KMS-11 (cell line): ENCODE measurements at regions not wholly inside any gene's neighbourhood (a gene's known extent, or its start where the extent isn't known, plus 50 kb on each side); places are given as distances from the start of the nearest gene placed in this dataset.

Source experiments
- H2AFZ ChIP-seq: fragments of 200-600 bp; sonication (generic); 2 replicates; pipeline ENCODE4 v1.6.1; 2016; ENCODE audit warnings: antibody characterized with exemption, mixed run types, low read depth
- H3K27ac ChIP-seq: fragments of 200-600 bp; sonication (generic); 2 replicates; pipeline ENCODE4 v1.6.1; 2016; ENCODE audit warnings: mild to moderate bottlenecking, mixed run types
- H3K27me3 ChIP-seq: fragments of 200-600 bp; sonication (generic); 2 replicates; pipeline ENCODE4 v1.6.1; 2017; ENCODE audit warnings: mild to moderate bottlenecking, low read depth, mixed run types, moderate library complexity; ENCODE audit not compliant: insufficient read depth
- H3K36me3 ChIP-seq: fragments of 200-600 bp; sonication (generic); 2 replicates; pipeline ENCODE4 v1.6.1; 2017; ENCODE audit warnings: mild to moderate bottlenecking, mixed run types; ENCODE audit not compliant: insufficient read depth
- H3K4me1 ChIP-seq: fragments of 200-600 bp; sonication (generic); 2 replicates; pipeline ENCODE4 v1.6.1; 2016; ENCODE audit warnings: mild to moderate bottlenecking, low read depth, mixed run types; ENCODE audit not compliant: poor library complexity, severe bottlenecking
- H3K4me2 ChIP-seq: fragments of 200-600 bp; sonication (generic); 2 replicates; pipeline ENCODE4 v1.7.0; 2016; ENCODE audit warnings: mild to moderate bottlenecking, mixed run types
- H3K4me3 ChIP-seq: fragments of 200-600 bp; sonication (generic); IDR thresholded peaks from 2 replicates; pipeline ENCODE4 v1.6.1; 2017; ENCODE audit warnings: low read depth, low read length, mixed read lengths; ENCODE audit not compliant: insufficient read depth
- H3K79me2 ChIP-seq: fragments of 200-600 bp; sonication (generic); 2 replicates; pipeline ENCODE4 v1.6.1; 2016; ENCODE audit warnings: low read depth, mixed run types; ENCODE audit not compliant: insufficient read depth
- H3K9ac ChIP-seq: fragments of 200-600 bp; sonication (generic); 2 replicates; pipeline ENCODE4 v1.6.1; 2016; ENCODE audit warnings: mild to moderate bottlenecking, mixed run types
- H4K20me1 ChIP-seq: fragments of 200-600 bp; sonication (generic); 2 replicates; pipeline ENCODE4 v1.6.1; 2016; ENCODE audit warnings: mild to moderate bottlenecking, mixed run types; ENCODE audit not compliant: insufficient read depth
- TF ChIP-seq, protein P1 (sequence below): fragments of 200-600 bp; sonication (generic); conservative IDR thresholded peaks from 2 replicates; pipeline ENCODE4 v1.6.1; 2017; ENCODE audit warnings: low read depth, mild to moderate bottlenecking, antibody characterized with exemption, low read length, moderate library complexity, mixed read lengths

DNA sequence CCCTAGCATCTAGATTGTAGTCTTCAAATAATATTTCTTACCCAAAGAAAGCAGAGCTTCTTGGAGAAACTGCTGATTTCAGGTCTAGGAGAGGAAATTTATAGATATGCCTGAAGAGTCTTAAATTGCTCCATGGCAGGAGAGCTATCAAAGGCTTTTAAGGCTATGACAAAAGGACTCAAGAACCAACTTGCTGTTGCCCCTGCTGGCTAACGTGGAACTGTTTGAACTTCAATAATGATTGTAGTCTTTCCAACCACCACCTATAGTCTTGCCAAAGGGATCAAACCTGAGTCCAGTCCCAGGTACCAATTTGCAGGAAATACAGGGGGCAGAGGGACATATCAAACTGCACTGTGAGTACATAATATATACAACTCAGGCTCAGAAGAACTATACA, 336.2 kb upstream of the ESRRG start:
- TF ChIP-seq, protein P1, sequence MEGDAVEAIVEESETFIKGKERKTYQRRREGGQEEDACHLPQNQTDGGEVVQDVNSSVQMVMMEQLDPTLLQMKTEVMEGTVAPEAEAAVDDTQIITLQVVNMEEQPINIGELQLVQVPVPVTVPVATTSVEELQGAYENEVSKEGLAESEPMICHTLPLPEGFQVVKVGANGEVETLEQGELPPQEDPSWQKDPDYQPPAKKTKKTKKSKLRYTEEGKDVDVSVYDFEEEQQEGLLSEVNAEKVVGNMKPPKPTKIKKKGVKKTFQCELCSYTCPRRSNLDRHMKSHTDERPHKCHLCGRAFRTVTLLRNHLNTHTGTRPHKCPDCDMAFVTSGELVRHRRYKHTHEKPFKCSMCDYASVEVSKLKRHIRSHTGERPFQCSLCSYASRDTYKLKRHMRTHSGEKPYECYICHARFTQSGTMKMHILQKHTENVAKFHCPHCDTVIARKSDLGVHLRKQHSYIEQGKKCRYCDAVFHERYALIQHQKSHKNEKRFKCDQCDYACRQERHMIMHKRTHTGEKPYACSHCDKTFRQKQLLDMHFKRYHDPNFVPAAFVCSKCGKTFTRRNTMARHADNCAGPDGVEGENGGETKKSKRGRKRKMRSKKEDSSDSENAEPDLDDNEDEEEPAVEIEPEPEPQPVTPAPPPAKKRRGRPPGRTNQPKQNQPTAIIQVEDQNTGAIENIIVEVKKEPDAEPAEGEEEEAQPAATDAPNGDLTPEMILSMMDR, result no peak
- no peaks in the 10 kb centered on the region for H3K79me2 ChIP-seq

DNA sequence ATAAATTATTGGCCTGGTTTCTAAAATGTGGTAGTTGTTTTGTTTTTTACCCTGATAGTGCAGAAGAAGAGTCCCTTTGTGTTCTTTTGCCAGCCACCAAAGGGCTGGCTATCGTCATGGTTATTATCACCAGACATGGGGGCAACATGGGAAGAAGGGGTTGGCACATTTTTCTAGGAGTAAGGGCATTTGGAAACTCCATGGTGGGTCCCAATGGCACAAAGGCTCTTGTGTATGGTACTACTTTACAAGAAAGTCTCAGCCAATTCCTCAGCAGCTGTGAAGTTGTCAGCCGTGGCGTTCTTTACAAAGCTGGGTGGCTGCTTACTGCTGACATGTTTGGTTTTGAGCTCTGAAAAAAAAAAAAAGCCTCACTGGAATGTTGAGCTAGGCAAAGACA, 330.4 kb upstream of the ESRRG start:
- Histone ChIP-seq H3K4me3 (no peak overlapping the region), H3K36me3 (no peaks in the 10 kb centered on the region), H2AFZ (no peak overlapping the region), H3K4me1 (no peaks in the 10 kb centered on the region), H4K20me1 (no peaks in the 10 kb centered on the region), H3K4me2 (no peak overlapping the region), H3K9ac (no peak overlapping the region), H3K27ac (no peak overlapping the region), H3K27me3 (no peaks in the 10 kb centered on the region), H3K79me2 (no peaks in the 10 kb centered on the region)
- TF ChIP-seq, protein P1, result no peak

More for the DNA sequence above, 336.2 kb upstream of the ESRRG start:
- Histone ChIP-seq H4K20me1 (no peaks in the 10 kb centered on the region), H2AFZ (no peak overlapping the region), H3K27ac (no peak overlapping the region), H3K4me1 (no peaks in the 10 kb centered on the region), H3K36me3 (no peaks in the 10 kb centered on the region), H3K9ac (no peak overlapping the region), H3K4me2 (no peak overlapping the region), H3K4me3 (no peak overlapping the region), H3K27me3 (no peaks in the 10 kb centered on the region)

DNA sequence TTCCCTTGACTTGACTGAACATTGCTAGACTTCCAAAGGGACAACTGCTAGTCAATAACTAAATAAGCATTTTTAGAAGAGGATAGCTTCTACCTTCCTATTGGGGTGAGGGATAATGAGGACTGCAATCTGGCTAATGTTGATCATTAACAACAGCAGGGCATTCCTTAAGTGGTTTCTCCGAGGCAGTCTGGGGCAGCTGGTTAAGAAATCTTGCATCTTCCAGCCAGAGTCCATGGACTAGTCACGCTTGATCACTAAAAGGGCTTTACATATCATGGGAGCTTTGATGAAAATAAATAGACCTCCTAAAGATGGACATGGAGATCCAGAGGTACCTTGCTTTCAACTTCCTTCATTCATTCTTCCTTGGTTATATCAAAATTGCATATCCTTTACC, 329.4 kb upstream of the ESRRG start:
- no peak overlapping the region for H3K9ac ChIP-seq
- no peaks in the 10 kb centered on the region for H3K27me3 ChIP-seq
- H3K79me2 ChIP-seq, result no peaks in the 10 kb centered on the region
- no peaks in the 10 kb centered on the region for H4K20me1 ChIP-seq
- H3K27ac ChIP-seq, result no peak overlapping the region
- H3K4me1 ChIP-seq, result no peaks in the 10 kb centered on the region
- no peaks in the 10 kb centered on the region for H3K36me3 ChIP-seq
- no peak overlapping the region for H3K4me3 ChIP-seq
- TF ChIP-seq, protein P1, result no peak
- H3K4me2 ChIP-seq, result no peak overlapping the region
- H2AFZ ChIP-seq, result no peak overlapping the region

DNA sequence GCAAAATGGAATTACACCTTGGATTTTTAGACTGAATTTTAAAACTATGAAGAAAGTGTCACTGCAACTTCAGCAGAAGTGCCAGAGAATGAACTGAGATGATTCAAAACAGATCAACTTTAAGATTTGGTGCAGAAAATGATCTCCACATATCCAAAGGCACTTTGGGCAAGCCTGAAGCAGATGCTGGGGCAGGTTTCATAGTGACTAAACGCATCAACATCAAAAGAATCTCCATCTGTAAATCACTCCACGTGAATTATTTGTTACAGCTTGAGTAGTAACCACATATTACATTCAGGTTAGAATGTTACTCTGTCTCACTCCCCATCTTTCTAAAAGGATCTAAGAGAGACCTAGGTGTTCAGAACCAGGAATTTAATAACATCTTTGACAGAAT, 329.0 kb upstream of the ESRRG start:
- Histone ChIP-seq H2AFZ (no peak overlapping the region), H3K27ac (no peak overlapping the region), H4K20me1 (no peaks in the 10 kb centered on the region), H3K27me3 (no peaks in the 10 kb centered on the region), H3K4me2 (no peak overlapping the region), H3K9ac (no peak overlapping the region), H3K4me3 (no peak overlapping the region), H3K79me2 (no peaks in the 10 kb centered on the region), H3K36me3 (no peaks in the 10 kb centered on the region), H3K4me1 (no peaks in the 10 kb centered on the region)
- TF ChIP-seq, protein P1, result no peak
